ENCODE measurements at regions not wholly inside any gene's neighbourhood (a gene's known extent, or its start where the extent isn't known, plus 50 kb on each side); places are given as distances from the start of the nearest gene placed in this dataset.

GRCh38 chr3:158961911-158962310, 160.1 kb downstream of the MFSD1 start:
- intact Hi-C loops (cut with micrococcal nuclease), result no loop called here

- intact Hi-C loops (cut with micrococcal nuclease), result no loop called here
These were observed 168.2 kb downstream of the MFSD1 start for GRCh38 chr3:158970006-158970405.

- intact Hi-C loops (cut with micrococcal nuclease), result no loop called here
These were observed 173.1 kb downstream of the MFSD1 start for GRCh38 chr3:158974904-158975303.

- intact Hi-C loops (cut with micrococcal nuclease), result no loop called here
These were observed 175.1 kb downstream of the MFSD1 start for GRCh38 chr3:158976966-158977365.

GRCh38 chr3:158977497-158977896, 175.6 kb downstream of the MFSD1 start:
- intact Hi-C loops (cut with micrococcal nuclease), result no loop called here

GRCh38 chr3:158983216-158984099, 181.6 kb downstream of the MFSD1 start:
- intact Hi-C loops (cut with micrococcal nuclease), result no loop called here

- intact Hi-C loops (cut with micrococcal nuclease), result no loop called here
These were observed 189.4 kb downstream of the MFSD1 start for GRCh38 chr3:158991146-158991705.

GRCh38 chr3:158992463-158992862, 190.6 kb downstream of the MFSD1 start:
- intact Hi-C loops (cut with micrococcal nuclease), result no loop called here

GRCh38 chr3:158994386-158994785, 192.5 kb downstream of the MFSD1 start:
- intact Hi-C loops (cut with micrococcal nuclease), result no loop called here

GRCh38 chr3:159001711-159002110, 199.9 kb downstream of the MFSD1 start:
- intact Hi-C loops (cut with micrococcal nuclease), result no loop called here

- intact Hi-C loops (cut with micrococcal nuclease), result no loop called here
These were observed 203.3 kb downstream of the MFSD1 start for GRCh38 chr3:159005137-159005536.

GRCh38 chr3:159007331-159007730, 205.5 kb downstream of the MFSD1 start:
- intact Hi-C loops (cut with micrococcal nuclease), result no loop called here

- intact Hi-C loops (cut with micrococcal nuclease), result no loop called here
These were observed 206.5 kb downstream of the MFSD1 start for GRCh38 chr3:159008401-159008800.

GRCh38 chr3:159018341-159018740, 216.5 kb downstream of the MFSD1 start:
- intact Hi-C loops (cut with micrococcal nuclease), result no loop called here

GRCh38 chr3:159025733-159026132, 223.9 kb downstream of the MFSD1 start:
- intact Hi-C loops (cut with micrococcal nuclease), result no loop called here

GRCh38 chr3:159026510-159026909, 224.7 kb downstream of the MFSD1 start:
- intact Hi-C loops (cut with micrococcal nuclease), result no loop called here

GRCh38 chr3:159028706-159029105, 226.9 kb downstream of the MFSD1 start:
- intact Hi-C loops (cut with micrococcal nuclease), result no loop called here

GRCh38 chr3:159029306-159030026, 227.6 kb downstream of the MFSD1 start:
- intact Hi-C loops (cut with micrococcal nuclease), result no loop called here

- intact Hi-C loops (cut with micrococcal nuclease), result no loop called here
These were observed 228.3 kb downstream of the MFSD1 start for GRCh38 chr3:159030138-159030670.

- intact Hi-C loops (cut with micrococcal nuclease), result no loop called here
These were observed 229.2 kb downstream of the MFSD1 start for GRCh38 chr3:159030886-159031679.

- intact Hi-C loops (cut with micrococcal nuclease), result no loop called here
These were observed 230.5 kb downstream of the MFSD1 start for GRCh38 chr3:159032311-159032710.
